CD14-positive monocyte (primary cell): ENCODE measurements at regions not wholly inside any gene's neighbourhood (a gene's known extent, or its start where the extent isn't known, plus 50 kb on each side); places are given as distances from the start of the nearest gene placed in this dataset.

Source experiments
- DNase-seq, 3 donors: peaks; one replicate each; pipeline ENCODE4 v3.0.0-alpha.2; 2011 to 2022
- H2AFZ ChIP-seq: 2 replicates; pipeline ENCODE4 v1.6.0; 2012; ENCODE audit warnings: mild to moderate bottlenecking, low read depth, low read length, inconsistent platforms; ENCODE audit not compliant: insufficient read depth, poor library complexity, severe bottlenecking
- H3K27ac ChIP-seq, 2 donors: 1 replicate in 1 of 2; 2 replicates in 1 of 2; pipeline ENCODE4 v1.5.1; 2012 to 2013; ENCODE audit warnings: low read length in 2 of 2, control low read depth in 1 of 2, inconsistent platforms in 1 of 2, low read depth in 1 of 2, mild to moderate bottlenecking in 1 of 2
- H3K27me3 ChIP-seq, 2 donors: one replicate each; pipeline versions ENCODE4 v1.6.0 to v1.6.1; 2011 to 2013; ENCODE audit warnings: low read length in 2 of 2; ENCODE audit not compliant: control insufficient read depth in 2 of 2, insufficient read depth in 2 of 2
- H3K36me3 ChIP-seq, 2 donors: replicated peaks in 1 of 2; 1 replicate in 1 of 2; 2 replicates in 1 of 2; pipeline versions ENCODE4 v1.5.1 to v1.6.1; 2012 to 2013; ENCODE audit warnings: low read length in 2 of 2, control low read depth in 1 of 2, inconsistent platforms in 1 of 2, mild to moderate bottlenecking in 1 of 2; ENCODE audit not compliant: insufficient read depth in 2 of 2, control insufficient read depth in 1 of 2
- H3K4me1 ChIP-seq, 2 donors: 1 replicate in 1 of 2; 2 replicates in 1 of 2; pipeline versions ENCODE4 v1.5.1 to v1.6.1; 2012 to 2013; ENCODE audit warnings: low read length in 2 of 2, control low read depth in 1 of 2, inconsistent platforms in 1 of 2, mild to moderate bottlenecking in 1 of 2, moderate library complexity in 1 of 2; ENCODE audit not compliant: insufficient read depth in 2 of 2, control insufficient read depth in 1 of 2
- H3K4me2 ChIP-seq: replicated peaks from 2 replicates; pipeline ENCODE3; 2012; ENCODE audit warnings: low read length, moderate library complexity, mild to moderate bottlenecking; ENCODE audit not compliant: poor library complexity, severe bottlenecking; ENCODE audit errors: extremely low read depth
- H3K4me3 ChIP-seq, 3 experiments: fragments of 200-600 bp in 1 of 3; sonication (generic) in 1 of 3; replicated peaks in 1 of 3; 1 replicate in 2 of 3; 2 replicates in 1 of 3; pipeline ENCODE4 v1.5.1; 2011 to 2013; ENCODE audit warnings: low read length in 3 of 3, mild to moderate bottlenecking in 3 of 3, control low read depth in 2 of 3, low read depth in 2 of 3, inconsistent platforms in 1 of 3, moderate library complexity in 1 of 3
- H3K79me2 ChIP-seq: 2 replicates; pipeline ENCODE4 v1.6.0; 2012; ENCODE audit warnings: mild to moderate bottlenecking, control low read depth, inconsistent platforms, low read length, moderate library complexity; ENCODE audit not compliant: insufficient read depth
- H3K9ac ChIP-seq: 2 replicates; pipeline ENCODE4 v1.6.0; 2017; ENCODE audit warnings: low read length, mild to moderate bottlenecking; ENCODE audit not compliant: insufficient read depth, poor library complexity, severe bottlenecking
- H3K9me3 ChIP-seq, 2 donors: replicated peaks in 1 of 2; 1 replicate in 1 of 2; 2 replicates in 1 of 2; pipeline versions ENCODE4 v1.5.1 to v1.6.1; 2012 to 2013; ENCODE audit warnings: low read length in 2 of 2, control low read depth in 1 of 2; ENCODE audit not compliant: control insufficient read depth in 1 of 2, insufficient read depth in 1 of 2
- H4K20me1 ChIP-seq: 2 replicates; pipeline ENCODE4 v1.6.0; 2012; ENCODE audit warnings: mild to moderate bottlenecking, low read length, control low read depth, moderate library complexity; ENCODE audit not compliant: insufficient read depth
- H3K27ac Mint-ChIP-seq, 7 donors: one replicate each; pipeline ENCODE4 v1.8.0; 2020; ENCODE audit warnings: mild to moderate bottlenecking in 7 of 7, mixed read lengths in 7 of 7, moderate library complexity in 6 of 7, inconsistent platforms in 2 of 7
- H3K27me3 Mint-ChIP-seq, 3 donors: one replicate each; pipeline ENCODE4 v1.8.0; 2021 to 2022; ENCODE audit warnings: low read depth in 3 of 3, mild to moderate bottlenecking in 3 of 3, mixed read lengths in 3 of 3, moderate library complexity in 3 of 3, inconsistent platforms in 1 of 3
- H3K36me3 Mint-ChIP-seq, 2 donors: one replicate each; pipeline ENCODE4 v1.8.0; 2020; ENCODE audit warnings: mixed read lengths in 2 of 2, inconsistent platforms in 1 of 2, mild to moderate bottlenecking in 1 of 2
- H3K4me1 Mint-ChIP-seq: one replicate; pipeline ENCODE4 v1.8.0; 2020; ENCODE audit warnings: mild to moderate bottlenecking, mixed read lengths
- H3K4me3 Mint-ChIP-seq, 2 donors: one replicate each; pipeline ENCODE4 v1.8.0; 2020; ENCODE audit warnings: mild to moderate bottlenecking in 2 of 2, mixed read lengths in 2 of 2, moderate library complexity in 1 of 2
- H3K9me3 Mint-ChIP-seq, 7 donors: one replicate each; pipeline ENCODE4 v1.8.0; 2020 to 2022; ENCODE audit warnings: mixed read lengths in 7 of 7, mild to moderate bottlenecking in 6 of 7, moderate library complexity in 6 of 7, inconsistent platforms in 2 of 7
- CTCF ChIP-seq: fragments of 200-600 bp; IDR thresholded peaks from one replicate; pipeline ENCODE4 v1.8.0; 2022; ENCODE audit warnings: antibody characterized with exemption, mild to moderate bottlenecking
- WGBS: methylation state at CpG from one replicate; pipeline ENCODE4 v1.1.5; 2013; ENCODE audit warnings: missing lambda C conversion rate; ENCODE audit not compliant: insufficient coverage; 5-methylcytosine and 5-hydroxymethylcytosine counted together
- intact Hi-C, 2 donors: fragments of 100-400 bp; cut with micrococcal nuclease; formaldehyde crosslinking; loops; one replicate each; pipeline versions ENCODE4 v1.15.0 to v1.15.1; 2023

- Histone ChIP-seq H3K4me1 (no peaks in the 10 kb centered on the region), H3K27me3 (no peaks in the 10 kb centered on the region), H3K4me3 (no peak overlapping the region), H3K4me2 (no peak overlapping the region), H3K9ac (no peak overlapping the region), H3K27ac (no peak overlapping the region), H4K20me1 (no peaks in the 10 kb centered on the region), H3K36me3 (no peaks in the 10 kb centered on the region), H2AFZ (no peak overlapping the region), H3K79me2 (no peaks in the 10 kb centered on the region), H3K9me3 (no peaks in the 10 kb centered on the region)
- H3K9me3 Mint-ChIP-seq = no peaks in the 10 kb centered on the region
- TF ChIP-seq CTCF = no peak
- no peaks in the 10 kb centered on the region for H3K27me3 Mint-ChIP-seq
- no peak overlapping the region for H3K4me3 Mint-ChIP-seq
- no peaks in the 10 kb centered on the region for H3K36me3 Mint-ChIP-seq
- intact Hi-C loops = no loop called here
- H3K27ac Mint-ChIP-seq = no peak overlapping the region
- no CpG with 5 or more reads among the region's 4 CpGs for WGBS
- no peaks in the 10 kb centered on the region for H3K4me1 Mint-ChIP-seq
- no peak for DNase-seq
Measured at GRCh38 chr16:61390965-61391637, 645.1 kb downstream of the CDH8 start.

- TF ChIP-seq CTCF = no peak
- Histone ChIP-seq H3K9me3 (no peaks in the 10 kb centered on the region), H3K36me3 (no peaks in the 10 kb centered on the region), H3K4me2 (no peak overlapping the region), H3K4me1 (no peaks in the 10 kb centered on the region), H3K27me3 (no peaks in the 10 kb centered on the region), H3K79me2 (no peaks in the 10 kb centered on the region), H2AFZ (no peak overlapping the region), H4K20me1 (no peaks in the 10 kb centered on the region), H3K27ac (no peak overlapping the region), H3K9ac (no peak overlapping the region), H3K4me3 (no peak overlapping the region)
- no peaks in the 10 kb centered on the region for H3K27me3 Mint-ChIP-seq
- H3K4me1 Mint-ChIP-seq = no peaks in the 10 kb centered on the region
- intact Hi-C loops = no loop called here
- H3K4me3 Mint-ChIP-seq = no peak overlapping the region
- WGBS = 89% methylated on average over 4 of the region's 12 CpGs
- H3K9me3 Mint-ChIP-seq = no peaks in the 10 kb centered on the region
- no peak overlapping the region for H3K27ac Mint-ChIP-seq
- no peak for DNase-seq
- no peaks in the 10 kb centered on the region for H3K36me3 Mint-ChIP-seq
Measured at GRCh38 chr16:61385392-61386071, 650.7 kb downstream of the CDH8 start.
